GM18519 (cell line): ENCODE measurements at regions not wholly inside any gene's neighbourhood (a gene's known extent, or its start where the extent isn't known, plus 50 kb on each side); places are given as distances from the start of the nearest gene placed in this dataset.
"Not testable (repeated sequence)": the region's sequence is repeated elsewhere in the genome, so short reads cannot be mapped to it uniquely, and the experiment has no call there.

Experiments used
- ATAC-seq: cut with Tn5 transposase; IDR thresholded peaks from one replicate; pipeline ENCODE4 v1.9.1; 2021; ENCODE audit warnings: mild to moderate bottlenecking, moderate library complexity; ENCODE audit not compliant: unreplicated experiment, low FRiP score

GRCh38 chr10:42533866-42534265 lies 104.5 kb downstream of the ZNF33B start:
- not testable (repeated sequence) for ATAC-seq

GRCh38 chr10:42532996-42533395 lies 105.4 kb downstream of the ZNF33B start:
- no peak for ATAC-seq

GRCh38 chr10:42523098-42523497 lies 115.3 kb downstream of the ZNF33B start:
- ATAC-seq, result no peak

DNA sequence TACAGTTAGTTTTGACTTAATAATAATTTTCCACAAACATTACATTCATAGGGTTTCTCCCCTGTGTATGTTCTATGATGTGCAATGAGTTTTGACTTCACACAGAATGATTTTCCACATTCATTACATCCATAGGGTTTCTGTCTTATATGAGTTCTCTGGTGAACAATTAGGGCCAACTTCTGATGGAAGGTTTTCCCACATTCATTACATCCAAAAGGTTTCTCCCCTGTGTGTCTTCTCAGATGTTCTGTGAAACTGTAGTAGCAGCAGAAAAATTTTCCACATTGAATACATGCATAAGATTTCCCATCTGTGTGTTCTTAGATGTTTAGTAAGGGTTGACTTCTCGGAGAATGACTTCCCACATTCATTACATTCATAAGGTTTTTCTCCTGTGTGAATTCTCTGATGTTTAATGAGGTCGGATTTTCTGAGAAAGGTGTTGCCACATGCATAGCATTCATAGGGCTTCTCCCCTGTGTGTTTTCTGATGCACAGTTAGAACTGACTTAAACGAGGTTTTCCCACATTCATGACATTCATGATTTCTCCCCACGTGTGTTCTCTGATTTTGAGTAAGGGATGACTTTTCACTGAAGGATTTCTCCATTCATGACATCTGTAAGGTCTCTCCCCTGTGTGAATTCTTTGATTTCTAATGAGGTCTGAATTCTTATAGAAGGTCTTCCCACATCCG lies 118.5 kb downstream of the ZNF33B start:
- ATAC-seq, result no peak

GRCh38 chr10:42519079-42519478 lies 119.3 kb downstream of the ZNF33B start:
- no peak for ATAC-seq

- no peak for ATAC-seq
Measured at GRCh38 chr10:42513921-42514320, 124.4 kb downstream of the ZNF33B start.

GRCh38 chr10:42491801-42492200 lies 146.6 kb downstream of the ZNF33B start:
- ATAC-seq, result no peak

DNA sequence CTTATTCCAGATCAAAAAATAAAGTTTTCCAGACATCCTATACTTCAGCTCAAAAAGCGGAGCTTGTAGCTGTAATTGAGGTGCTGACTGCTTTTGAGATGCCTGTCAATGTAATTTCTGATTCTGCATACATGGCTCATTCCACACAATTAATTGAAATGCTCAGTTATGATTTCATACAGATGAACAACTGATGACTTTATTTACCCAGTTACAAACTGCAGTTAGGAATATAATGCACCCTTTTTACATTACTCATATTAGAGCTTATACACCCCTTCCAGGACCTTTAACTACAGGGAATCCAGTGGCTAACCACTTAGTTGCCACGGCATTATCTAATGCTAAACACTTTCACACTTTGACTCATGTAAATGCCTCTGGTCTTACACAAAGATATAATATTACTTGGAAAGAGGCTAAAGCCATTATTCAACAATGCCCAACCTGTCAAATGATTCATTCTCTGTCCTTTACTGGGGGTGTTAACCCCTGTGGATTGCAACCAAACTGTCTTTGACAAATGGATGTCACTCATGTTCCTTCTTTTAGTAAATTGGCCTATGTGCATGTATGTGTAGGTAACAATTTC lies 147.3 kb downstream of the ZNF33B start:
- no peak for ATAC-seq

- no peak for ATAC-seq
Measured at GRCh38 chr10:42490368-42490767, 148.0 kb downstream of the ZNF33B start.

- no peak for ATAC-seq
Measured at GRCh38 chr10:42488416-42488815, 150.0 kb downstream of the ZNF33B start.

GRCh38 chr10:42482411-42482810 lies 156.0 kb downstream of the ZNF33B start:
- no peak for ATAC-seq

DNA sequence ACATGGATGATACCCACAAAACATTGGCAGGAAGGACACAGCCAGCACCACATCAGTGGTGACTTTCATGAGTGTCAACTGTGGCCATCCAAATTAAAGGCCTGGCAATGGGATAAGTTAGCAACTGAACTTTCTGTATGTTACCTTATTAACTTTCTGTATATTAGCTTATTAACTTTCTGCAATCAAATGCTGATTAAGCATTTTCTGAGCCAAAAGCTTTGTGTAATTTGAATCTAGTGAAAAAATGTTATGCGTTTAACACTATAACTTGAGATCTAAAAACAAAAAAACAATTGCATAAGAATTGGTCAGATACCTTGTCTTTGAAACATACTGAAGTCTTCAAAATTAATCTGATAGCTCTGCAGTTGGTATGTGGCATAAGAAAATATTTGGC lies 159.3 kb downstream of the ZNF33B start:
- no peak for ATAC-seq

DNA sequence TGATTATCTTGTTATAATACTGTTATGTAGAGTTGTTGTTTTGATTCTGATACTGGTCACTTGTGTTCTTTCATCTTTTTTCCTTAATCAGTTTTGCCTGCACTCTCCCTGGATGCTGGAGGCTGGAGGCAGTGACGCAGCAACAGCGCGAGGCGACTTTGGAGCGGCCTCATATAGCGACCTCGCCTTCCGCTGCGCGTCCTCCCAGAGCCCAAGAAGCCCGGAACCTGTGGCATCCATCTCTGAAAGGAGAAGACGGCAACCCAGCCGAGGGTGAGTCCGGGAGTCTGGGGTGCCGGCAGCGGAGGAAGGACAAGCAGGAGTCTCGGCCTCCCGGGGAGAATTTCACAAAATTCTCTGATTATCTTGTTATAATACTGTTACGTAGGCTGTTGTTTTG lies 161.2 kb downstream of the ZNF33B start:
- ATAC-seq, result no peak

DNA sequence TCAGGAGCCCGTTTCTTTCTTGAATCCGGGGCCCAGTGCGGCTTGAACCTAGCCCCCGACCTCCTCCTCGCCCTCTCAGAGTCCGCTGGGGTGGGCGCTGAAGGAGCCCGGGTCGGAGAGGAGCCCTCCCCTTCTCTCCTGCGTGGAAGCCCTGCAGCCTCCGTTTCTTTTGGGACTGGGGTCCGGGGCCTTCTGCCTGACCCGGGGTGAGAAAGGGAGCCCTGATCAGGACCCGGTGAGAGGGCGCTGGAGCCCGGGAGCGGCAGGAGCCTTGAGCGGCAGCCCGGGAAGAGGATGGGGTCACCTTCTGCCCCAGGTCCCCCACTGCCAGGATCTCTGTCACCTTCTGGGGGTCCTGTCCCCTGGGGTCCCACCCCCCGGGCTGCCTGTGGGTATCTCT lies 162.3 kb downstream of the ZNF33B start:
- no peak for ATAC-seq

DNA sequence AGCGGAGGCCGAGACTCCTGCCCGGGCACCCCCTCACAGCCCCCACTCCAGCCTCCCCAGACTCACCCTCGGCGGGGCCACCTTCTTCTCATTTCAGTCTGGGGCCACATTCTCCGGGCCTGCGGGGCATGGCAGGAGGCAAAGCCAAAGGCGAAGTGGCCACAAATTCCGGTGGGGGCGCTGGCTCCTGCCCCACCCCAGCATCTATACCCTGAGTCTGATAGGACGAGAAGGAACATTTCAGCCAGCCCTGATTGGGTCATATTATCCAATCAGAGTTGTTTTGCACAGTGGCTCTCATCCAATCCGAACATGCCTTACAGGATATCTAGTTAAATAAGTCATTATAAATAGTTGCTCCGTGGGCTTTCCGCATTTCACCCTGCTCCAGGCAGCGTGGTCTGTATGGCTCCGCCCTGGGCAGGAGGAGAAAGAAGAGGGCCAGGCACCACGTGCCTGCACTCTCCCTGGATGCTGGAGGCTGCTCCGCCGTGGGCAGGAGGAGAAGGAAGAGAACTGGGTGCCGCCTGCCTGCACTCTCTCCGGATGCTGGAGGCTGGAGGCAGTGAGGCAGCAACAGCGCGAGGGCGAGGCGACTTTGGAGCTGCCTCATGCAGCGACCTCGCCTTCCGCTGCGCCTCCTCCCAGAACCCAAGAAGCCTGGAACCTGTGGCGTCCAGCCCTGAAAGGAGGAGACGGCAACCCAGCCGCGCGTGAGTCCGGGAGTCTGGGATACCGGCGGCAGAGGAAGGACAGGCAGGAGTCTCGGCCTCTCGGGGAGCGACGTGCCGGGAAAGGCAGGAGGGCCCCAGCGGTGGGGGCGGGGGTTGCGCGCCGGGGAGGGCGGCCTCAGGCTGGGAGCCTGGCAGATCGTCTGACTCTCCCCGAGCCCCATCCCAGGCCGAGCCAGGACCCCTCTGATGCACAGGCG lies 162.9 kb downstream of the ZNF33B start:
- ATAC-seq, result no peak

GRCh38 chr10:42454313-42454712 lies 184.1 kb downstream of the ZNF33B start:
- ATAC-seq, result no peak

- ATAC-seq, result no peak
Measured at GRCh38 chr10:42431095-42431494, 207.3 kb downstream of the ZNF33B start.

GRCh38 chr10:42428534-42428933 lies 209.8 kb downstream of the ZNF33B start:
- ATAC-seq, result no peak

DNA sequence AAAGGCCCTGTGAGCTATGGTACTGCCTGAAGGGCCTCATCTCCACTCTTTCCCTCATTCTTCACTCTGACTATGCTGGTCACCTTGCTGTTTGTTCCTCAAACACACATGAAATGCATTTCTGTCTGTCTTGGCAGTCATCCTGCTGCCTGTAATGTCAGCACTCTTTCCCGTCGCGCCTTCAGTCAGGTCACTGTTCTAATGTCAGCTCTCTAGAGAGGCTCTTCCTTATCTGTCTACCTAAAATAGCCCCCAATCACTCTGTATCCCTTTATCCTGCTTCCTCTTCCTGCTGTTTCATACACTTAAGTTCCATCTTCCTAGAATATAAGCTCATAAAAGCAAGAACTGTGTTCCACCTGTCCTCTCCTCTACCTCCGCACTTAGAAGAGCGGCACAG lies 215.5 kb downstream of the ZNF33B start:
- no peak for ATAC-seq

DNA sequence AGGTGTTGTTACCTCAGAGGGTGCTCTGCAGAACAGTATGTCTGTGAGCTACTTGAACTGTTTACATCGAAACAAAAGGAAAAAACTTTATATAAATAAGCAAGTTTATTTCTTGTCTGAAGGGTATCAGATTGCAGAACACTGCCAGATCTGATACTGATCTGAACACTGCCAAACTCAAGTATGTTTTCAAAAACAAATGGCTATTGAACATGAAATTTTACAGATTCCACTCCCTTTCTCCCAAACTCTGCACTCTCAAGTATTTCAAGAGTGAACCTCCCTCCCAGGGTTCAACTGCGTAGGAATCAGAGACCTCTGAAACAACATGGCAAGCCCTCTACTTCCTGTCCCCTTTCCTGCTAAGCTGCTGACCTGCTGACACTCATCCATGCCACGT lies 216.6 kb downstream of the ZNF33B start:
- ATAC-seq, result no peak

DNA sequence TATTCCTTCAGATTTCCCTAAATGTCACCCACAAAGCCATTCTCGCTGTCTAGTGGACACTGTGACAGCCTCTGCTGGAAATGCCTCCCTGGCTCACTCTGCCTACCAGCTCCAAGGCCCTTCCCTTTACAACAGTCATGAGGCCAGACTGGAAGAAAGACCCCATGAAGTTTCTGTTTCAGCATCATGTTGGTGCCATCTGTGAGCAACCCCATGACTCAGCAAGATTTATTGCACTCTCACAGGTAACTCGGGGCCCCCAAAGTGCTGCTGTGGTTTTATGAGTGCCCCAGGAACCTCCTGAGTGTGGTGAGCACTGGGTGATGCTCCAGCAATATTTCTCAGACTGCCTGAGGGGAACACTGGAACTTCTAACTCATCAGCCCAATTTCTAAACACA lies 218.6 kb downstream of the ZNF33B start:
- ATAC-seq, result no peak
